Mesenchymal stem cell (in vitro differentiated cells and primary cell): ENCODE measurements at regions not wholly inside any gene's neighbourhood (a gene's known extent, or its start where the extent isn't known, plus 50 kb on each side); places are given as distances from the start of the nearest gene placed in this dataset.

Source experiments
- DNase-seq: peaks from one replicate; pipeline ENCODE4 v3.0.0-alpha.2; 2013
- H2AFZ ChIP-seq: one replicate; pipeline ENCODE4 v1.6.1; 2013; ENCODE audit warnings: low read depth, mild to moderate bottlenecking, control low read depth, inconsistent platforms, low read length, moderate library complexity
- H2AK5ac ChIP-seq: 2 replicates; pipeline ENCODE4 v1.6.1; 2013; ENCODE audit warnings: low read length, moderate library complexity, mild to moderate bottlenecking, inconsistent platforms; ENCODE audit not compliant: severe bottlenecking
- H2BK120ac ChIP-seq: one replicate; pipeline ENCODE4 v1.6.1; 2013; ENCODE audit warnings: low read depth, mild to moderate bottlenecking, inconsistent platforms, low read length, moderate library complexity
- H2BK12ac ChIP-seq, 2 experiments: one replicate each; pipeline ENCODE4 v1.6.1; 2013; ENCODE audit warnings: inconsistent platforms in 2 of 2, low read length in 2 of 2, mild to moderate bottlenecking in 2 of 2, moderate library complexity in 2 of 2, control low read depth in 1 of 2
- H2BK15ac ChIP-seq: one replicate; pipeline ENCODE4 v1.6.1; 2013; ENCODE audit warnings: mild to moderate bottlenecking, low read depth, inconsistent platforms; ENCODE audit not compliant: poor library complexity, severe bottlenecking
- H2BK5ac ChIP-seq: 2 replicates; pipeline ENCODE4 v1.6.1; 2013; ENCODE audit warnings: low read depth, mild to moderate bottlenecking, low read length, control low read depth, inconsistent platforms; ENCODE audit not compliant: poor library complexity, severe bottlenecking
- H3K14ac ChIP-seq, 2 experiments: one replicate each; pipeline ENCODE4 v1.6.1; 2013; ENCODE audit warnings: inconsistent platforms in 2 of 2, low read length in 2 of 2, control low read depth in 1 of 2, mild to moderate bottlenecking in 1 of 2, moderate library complexity in 1 of 2
- H3K18ac ChIP-seq, 2 experiments: one replicate each; pipeline ENCODE4 v1.6.1; 2013; ENCODE audit warnings: inconsistent platforms in 2 of 2, low read length in 2 of 2, control low read depth in 1 of 2, low read depth in 1 of 2, mild to moderate bottlenecking in 1 of 2
- H3K23ac ChIP-seq, 2 experiments: one replicate each; pipeline ENCODE4 v1.6.1; 2013; ENCODE audit warnings: inconsistent platforms in 2 of 2, low read length in 2 of 2, mild to moderate bottlenecking in 2 of 2, moderate library complexity in 2 of 2, control low read depth in 1 of 2
- H3K27ac ChIP-seq: 2 replicates; pipeline ENCODE4 v1.5.1; 2013; ENCODE audit warnings: mild to moderate bottlenecking, moderate library complexity, low read length, control low read depth, inconsistent platforms; ENCODE audit not compliant: poor library complexity, severe bottlenecking
- H3K27me3 ChIP-seq, 2 experiments: 2 replicates each; pipeline versions ENCODE4 v1.6.1 to v1.7.0; 2013; ENCODE audit warnings: low read length in 2 of 2, mild to moderate bottlenecking in 2 of 2, moderate library complexity in 2 of 2, control low read depth in 1 of 2, inconsistent platforms in 1 of 2; ENCODE audit not compliant: control insufficient read depth in 1 of 2, insufficient read depth in 1 of 2
- H3K36me3 ChIP-seq, 2 experiments: 2 replicates each; pipeline versions ENCODE4 v1.6.1 to v1.7.0; 2013; ENCODE audit warnings: low read length in 2 of 2, control low read depth in 1 of 2, inconsistent platforms in 1 of 2, low read depth in 1 of 2, mild to moderate bottlenecking in 1 of 2; ENCODE audit not compliant: insufficient read depth in 2 of 2, control insufficient read depth in 1 of 2
- H3K4ac ChIP-seq, 2 experiments: one replicate each; pipeline ENCODE4 v1.6.1; 2013; ENCODE audit warnings: inconsistent platforms in 2 of 2, low read length in 2 of 2, mild to moderate bottlenecking in 2 of 2, moderate library complexity in 2 of 2, control low read depth in 1 of 2, low read depth in 1 of 2
- H3K4me1 ChIP-seq: 2 replicates; pipeline ENCODE4 v1.6.1; 2013; ENCODE audit warnings: low read depth, low read length, control low read depth; ENCODE audit not compliant: control insufficient read depth, insufficient read depth
- H3K4me2 ChIP-seq: 2 replicates; pipeline ENCODE4 v1.6.1; 2013; ENCODE audit warnings: low read length, mild to moderate bottlenecking, inconsistent platforms; ENCODE audit not compliant: poor library complexity, severe bottlenecking
- H3K4me3 ChIP-seq, 2 experiments: 2 replicates each; pipeline versions ENCODE4 v1.5.1 to v1.7.0; 2013; ENCODE audit warnings: low read length in 2 of 2, mild to moderate bottlenecking in 2 of 2, control low read depth in 1 of 2, low read depth in 1 of 2; ENCODE audit not compliant: insufficient read depth in 1 of 2
- H3K79me1 ChIP-seq: replicated peaks from 2 replicates; pipeline ENCODE4 v1.6.1; 2013; ENCODE audit warnings: mild to moderate bottlenecking, control low read depth, low read length, inconsistent platforms; ENCODE audit not compliant: poor library complexity, severe bottlenecking
- H3K9ac ChIP-seq: 2 replicates; pipeline ENCODE4 v1.7.0; 2013; ENCODE audit warnings: mild to moderate bottlenecking, low read length, moderate library complexity
- H3K9me3 ChIP-seq: 2 replicates; pipeline ENCODE4 v1.7.0; 2013; ENCODE audit warnings: mild to moderate bottlenecking, low read length; ENCODE audit not compliant: control insufficient read depth
- H4K8ac ChIP-seq: one replicate; pipeline ENCODE4 v1.6.1; 2013; ENCODE audit warnings: inconsistent platforms, mild to moderate bottlenecking, low read length, moderate library complexity
- H4K91ac ChIP-seq: one replicate; pipeline ENCODE4 v1.6.1; 2013; ENCODE audit warnings: mild to moderate bottlenecking, low read length, inconsistent platforms
- WGBS: methylation state at CpG from one replicate; pipeline ENCODE4 v1.1.7; 2013; ENCODE audit warnings: mixed read lengths; 5-methylcytosine and 5-hydroxymethylcytosine counted together

GRCh38 chr11:70682760-70683159 is 284.4 kb downstream of the CTTN start:
- Histone ChIP-seq H3K79me1 (no peaks in the 10 kb centered on the region), H2BK12ac (no peak overlapping the region), H3K23ac (no peak overlapping the region), H2AFZ (no peak overlapping the region), H2AK5ac (no peak overlapping the region), H2BK15ac (no peak overlapping the region), H3K9ac (no peak overlapping the region), H3K27me3 (peaks cover 0 to 4% of the 10 kb centered on the region in 2 experiments), H4K91ac (no peak overlapping the region), H2BK120ac (no peak overlapping the region), H3K27ac (no peak overlapping the region), H3K36me3 (no peaks in the 10 kb centered on the region), H3K18ac (no peak overlapping the region), H3K4ac (no peak overlapping the region), H3K4me3 (no peak overlapping the region), H3K4me2 (no peak overlapping the region), H2BK5ac (no peak overlapping the region), H3K14ac (no peak overlapping the region), H3K9me3 (no peaks in the 10 kb centered on the region), H4K8ac (no peak overlapping the region), H3K4me1 (no peaks in the 10 kb centered on the region)
- no peak for DNase-seq
- 89% methylated on average over 10 of the region's 12 CpGs for WGBS

- H3K9me3 ChIP-seq = peaks cover 5% of the 10 kb centered on the region
- H2BK12ac ChIP-seq = no peak overlapping the region
- no peak overlapping the region for H3K23ac ChIP-seq
- H3K27ac ChIP-seq = no peak overlapping the region
- H3K36me3 ChIP-seq = no peaks in the 10 kb centered on the region
- H2AFZ ChIP-seq = no peak overlapping the region
- WGBS = 79% methylated on average over 6 of the region's 6 CpGs
- peaks cover 0 to 4% of the 10 kb centered on the region in 2 experiments for H3K27me3 ChIP-seq
- H2AK5ac ChIP-seq = no peak overlapping the region
- no peak overlapping the region for H2BK15ac ChIP-seq
- no peak overlapping the region for H3K4me2 ChIP-seq
- no peak overlapping the region for H4K91ac ChIP-seq
- H3K79me1 ChIP-seq = no peaks in the 10 kb centered on the region
- no peak for DNase-seq
- no peak overlapping the region for H3K14ac ChIP-seq
- no peak overlapping the region for H4K8ac ChIP-seq
- H2BK120ac ChIP-seq = no peak overlapping the region
- H3K4me1 ChIP-seq = no peaks in the 10 kb centered on the region
- H3K18ac ChIP-seq = no peak overlapping the region
- H3K4me3 ChIP-seq = no peak overlapping the region
- H3K4ac ChIP-seq = no peak overlapping the region
- no peak overlapping the region for H3K9ac ChIP-seq
- no peak overlapping the region for H2BK5ac ChIP-seq
These were observed 289.4 kb downstream of the CTTN start for GRCh38 chr11:70687716-70688115.

GRCh38 chr11:70688142-70688541 is 289.8 kb downstream of the CTTN start:
- Histone ChIP-seq H2BK15ac (no peak overlapping the region), H3K4me1 (no peaks in the 10 kb centered on the region), H3K79me1 (no peaks in the 10 kb centered on the region), H3K27ac (no peak overlapping the region), H3K9me3 (peaks cover 5% of the 10 kb centered on the region), H3K36me3 (no peaks in the 10 kb centered on the region), H2AFZ (no peak overlapping the region), H3K4me3 (no peak overlapping the region), H3K9ac (no peak overlapping the region), H2BK5ac (no peak overlapping the region), H2BK120ac (no peak overlapping the region), H3K4me2 (no peak overlapping the region), H3K18ac (no peak overlapping the region), H3K27me3 (peaks cover 4% of the 10 kb centered on the region in 2 experiments), H4K91ac (no peak overlapping the region), H3K23ac (no peak overlapping the region), H4K8ac (no peak overlapping the region), H2BK12ac (no peak overlapping the region), H3K4ac (no peak overlapping the region), H2AK5ac (no peak overlapping the region), H3K14ac (no peak overlapping the region)
- no peak for DNase-seq
- 81% methylated on average over 7 of the region's 8 CpGs for WGBS

- Histone ChIP-seq H2BK15ac (no peak overlapping the region), H3K4me1 (no peaks in the 10 kb centered on the region), H2AFZ (no peak overlapping the region), H3K18ac (no peak overlapping the region), H2BK5ac (no peak overlapping the region), H3K23ac (no peak overlapping the region), H2AK5ac (no peak overlapping the region), H3K27me3 (peaks cover 0 to 4% of the 10 kb centered on the region in 2 experiments), H3K79me1 (no peaks in the 10 kb centered on the region), H3K14ac (no peak overlapping the region), H3K4ac (no peak overlapping the region), H3K27ac (no peak overlapping the region), H3K36me3 (no peaks in the 10 kb centered on the region), H3K4me3 (no peak overlapping the region), H4K8ac (no peak overlapping the region), H2BK120ac (no peak overlapping the region), H4K91ac (no peak overlapping the region), H2BK12ac (no peak overlapping the region), H3K4me2 (no peak overlapping the region), H3K9me3 (peaks cover 5% of the 10 kb centered on the region), H3K9ac (no peak overlapping the region)
- DNase-seq = no peak
- 93% methylated on average over 4 of the region's 6 CpGs for WGBS
These were observed 291.4 kb downstream of the CTTN start for GRCh38 chr11:70689764-70690163.
